Activated naive CD4-positive, alpha-beta T cell treated with anti-CD3 and anti-CD28 coated beads, Interleukin-2, amount 50 U/mL, for 24 hours (primary cell): ENCODE measurements at regions not wholly inside any gene's neighbourhood (a gene's known extent, or its start where the extent isn't known, plus 50 kb on each side); places are given as distances from the start of the nearest gene placed in this dataset.
"Not testable (repeated sequence)": the region's sequence is repeated elsewhere in the genome, so short reads cannot be mapped to it uniquely, and the experiment has no call there.

Experiments
- H3K27ac Mint-ChIP-seq: one replicate; pipeline ENCODE4 v1.8.0; 2021; ENCODE audit warnings: mild to moderate bottlenecking, mixed read lengths
- H3K27me3 Mint-ChIP-seq: one replicate; pipeline ENCODE4 v1.8.0; 2021; ENCODE audit warnings: mixed read lengths
- H3K36me3 Mint-ChIP-seq: one replicate; pipeline ENCODE4 v1.8.0; 2021; ENCODE audit warnings: mixed read lengths
- H3K4me1 Mint-ChIP-seq: one replicate; pipeline ENCODE4 v1.8.0; 2021; ENCODE audit warnings: mixed read lengths
- H3K4me3 Mint-ChIP-seq: one replicate; pipeline ENCODE4 v1.8.0; 2021; ENCODE audit warnings: mild to moderate bottlenecking, mixed read lengths
- H3K9me3 Mint-ChIP-seq: one replicate; pipeline ENCODE4 v1.8.0; 2021; ENCODE audit warnings: mixed read lengths

DNA sequence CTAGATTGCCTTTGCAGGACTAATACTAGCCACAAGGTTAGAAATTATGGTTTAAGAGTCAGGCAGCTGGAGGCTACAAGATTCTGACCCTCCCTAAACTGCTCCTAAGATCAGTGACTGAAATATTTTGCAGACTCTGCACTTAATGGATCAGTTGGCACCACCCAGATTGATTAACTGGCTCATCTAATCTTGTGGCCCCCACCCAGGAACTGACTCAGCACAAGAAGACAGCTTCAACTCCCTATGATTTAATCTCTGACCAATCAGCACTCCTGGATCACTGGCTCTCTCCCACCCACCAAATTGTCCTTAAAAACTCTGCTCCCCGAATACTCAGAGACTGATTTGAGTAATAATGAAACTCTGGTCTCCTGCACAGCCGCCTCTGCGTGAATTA lies 145.4 kb upstream of the LCORL start:
- Mint-ChIP-seq H3K9me3 (peaks cover 13% of the 10 kb centered on the region), H3K4me1 (no peaks in the 10 kb centered on the region), H3K27me3 (peaks cover 17% of the 10 kb centered on the region), H3K27ac (no peak overlapping the region), H3K4me3 (no peak overlapping the region), H3K36me3 (no peaks in the 10 kb centered on the region)

DNA sequence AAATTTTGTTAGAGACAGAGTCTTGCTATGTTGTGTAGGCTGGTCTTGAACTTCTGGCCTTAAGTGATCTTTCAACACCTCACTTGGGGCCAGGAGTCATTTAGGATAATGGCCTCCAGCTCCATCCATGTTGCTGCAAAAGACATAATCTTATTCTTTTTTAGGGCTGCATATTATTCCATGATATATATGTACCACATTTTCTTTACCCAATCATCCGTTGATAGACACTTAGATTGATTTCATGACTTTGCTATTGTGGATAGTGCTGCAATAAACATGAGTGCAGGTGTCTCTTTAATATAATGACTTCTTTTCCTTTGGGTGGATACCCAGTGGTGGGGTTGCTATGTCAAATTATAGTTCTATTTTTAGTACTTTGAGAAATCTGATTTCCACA lies 140.9 kb upstream of the LCORL start:
- H3K36me3 Mint-ChIP-seq, result no peaks in the 10 kb centered on the region
- H3K9me3 Mint-ChIP-seq, result peaks cover 13% of the 10 kb centered on the region
- no peak overlapping the region for H3K4me3 Mint-ChIP-seq
- H3K4me1 Mint-ChIP-seq, result no peaks in the 10 kb centered on the region
- H3K27ac Mint-ChIP-seq, result no peak overlapping the region
- H3K27me3 Mint-ChIP-seq, result peaks cover 16% of the 10 kb centered on the region

GRCh38 chr4:18159117-18159912 lies 137.8 kb upstream of the LCORL start:
- H3K27ac Mint-ChIP-seq, H3K4me1 Mint-ChIP-seq, H3K36me3 Mint-ChIP-seq, H3K9me3 Mint-ChIP-seq, H3K27me3 Mint-ChIP-seq, H3K4me3 Mint-ChIP-seq: not testable (repeated sequence)

GRCh38 chr4:18155067-18156041 lies 133.8 kb upstream of the LCORL start:
- Mint-ChIP-seq H3K4me1 (no peaks in the 10 kb centered on the region), H3K27me3 (peaks cover under 1% of the 10 kb centered on the region), H3K27ac (no peak overlapping the region), H3K36me3 (no peaks in the 10 kb centered on the region), H3K9me3 (no peaks in the 10 kb centered on the region), H3K4me3 (no peak overlapping the region)

- Mint-ChIP-seq H3K9me3 (no peaks in the 10 kb centered on the region), H3K36me3 (no peaks in the 10 kb centered on the region), H3K4me3 (no peak overlapping the region), H3K4me1 (no peaks in the 10 kb centered on the region), H3K27me3 (peaks cover 9% of the 10 kb centered on the region), H3K27ac (no peak overlapping the region)
Observed at GRCh38 chr4:18138076-18138665, 116.6 kb upstream of the LCORL start.

GRCh38 chr4:18134111-18134510 lies 112.6 kb upstream of the LCORL start:
- no peaks in the 10 kb centered on the region for H3K9me3 Mint-ChIP-seq
- peaks cover 21% of the 10 kb centered on the region for H3K27me3 Mint-ChIP-seq
- H3K36me3 Mint-ChIP-seq, result no peaks in the 10 kb centered on the region
- H3K27ac Mint-ChIP-seq, result no peak overlapping the region
- no peak overlapping the region for H3K4me3 Mint-ChIP-seq
- H3K4me1 Mint-ChIP-seq, result no peaks in the 10 kb centered on the region

- Mint-ChIP-seq H3K27ac (no peak overlapping the region), H3K4me3 (no peak overlapping the region), H3K9me3 (no peaks in the 10 kb centered on the region)
Observed at GRCh38 chr4:18130256-18130655, 108.7 kb upstream of the LCORL start.

DNA sequence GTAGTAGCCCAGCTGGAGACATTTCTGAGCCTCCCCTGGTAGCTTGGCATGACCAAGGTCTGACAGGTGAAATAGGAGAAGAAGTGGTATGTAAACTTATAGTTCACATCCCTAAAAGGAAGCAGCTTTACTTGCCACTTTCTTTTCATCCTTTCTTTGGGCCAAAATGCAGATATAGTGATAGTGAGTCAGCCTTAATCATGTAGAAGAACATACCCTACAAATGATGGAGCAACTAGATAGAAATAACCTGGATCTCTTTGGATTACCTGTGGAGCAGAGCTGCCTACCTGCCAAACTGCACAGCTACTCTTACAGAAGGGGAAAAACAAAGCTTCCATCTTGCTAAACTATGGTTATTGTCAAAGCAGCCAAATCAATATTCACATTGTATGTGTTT lies 106.7 kb upstream of the LCORL start:
- H3K9me3 Mint-ChIP-seq, result no peaks in the 10 kb centered on the region
- peaks cover 16% of the 10 kb centered on the region for H3K27me3 Mint-ChIP-seq
- H3K36me3 Mint-ChIP-seq, result no peaks in the 10 kb centered on the region
- H3K4me1 Mint-ChIP-seq, result no peaks in the 10 kb centered on the region
- no peak overlapping the region for H3K4me3 Mint-ChIP-seq
- no peak overlapping the region for H3K27ac Mint-ChIP-seq

More at GRCh38 chr4:18130256-18130655, 108.7 kb upstream of the LCORL start:
- H3K4me1 Mint-ChIP-seq, result no peaks in the 10 kb centered on the region
- H3K36me3 Mint-ChIP-seq, result no peaks in the 10 kb centered on the region
- peaks cover 21% of the 10 kb centered on the region for H3K27me3 Mint-ChIP-seq

DNA sequence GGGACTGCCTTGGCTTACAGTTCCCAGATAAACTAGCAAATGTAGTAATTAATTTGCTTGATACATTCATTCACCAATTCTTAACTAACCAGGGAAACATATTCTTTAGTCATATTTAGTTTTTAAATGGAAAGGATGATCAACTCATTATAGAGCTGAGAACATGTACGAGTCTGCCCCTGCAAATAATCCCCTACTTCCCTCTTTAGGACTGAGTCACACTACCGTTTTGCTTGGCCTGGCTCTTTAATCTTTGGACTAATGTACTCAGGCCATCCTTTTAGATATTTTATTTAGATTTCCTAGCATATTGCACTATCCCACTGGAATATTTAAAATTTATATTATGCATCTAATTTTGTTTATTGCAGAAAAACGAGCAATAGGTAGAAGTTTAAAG lies 105.5 kb upstream of the LCORL start:
- Mint-ChIP-seq H3K27me3 (peaks cover 11% of the 10 kb centered on the region), H3K4me1 (no peaks in the 10 kb centered on the region), H3K27ac (no peak overlapping the region), H3K9me3 (no peaks in the 10 kb centered on the region), H3K36me3 (no peaks in the 10 kb centered on the region), H3K4me3 (no peak overlapping the region)

DNA sequence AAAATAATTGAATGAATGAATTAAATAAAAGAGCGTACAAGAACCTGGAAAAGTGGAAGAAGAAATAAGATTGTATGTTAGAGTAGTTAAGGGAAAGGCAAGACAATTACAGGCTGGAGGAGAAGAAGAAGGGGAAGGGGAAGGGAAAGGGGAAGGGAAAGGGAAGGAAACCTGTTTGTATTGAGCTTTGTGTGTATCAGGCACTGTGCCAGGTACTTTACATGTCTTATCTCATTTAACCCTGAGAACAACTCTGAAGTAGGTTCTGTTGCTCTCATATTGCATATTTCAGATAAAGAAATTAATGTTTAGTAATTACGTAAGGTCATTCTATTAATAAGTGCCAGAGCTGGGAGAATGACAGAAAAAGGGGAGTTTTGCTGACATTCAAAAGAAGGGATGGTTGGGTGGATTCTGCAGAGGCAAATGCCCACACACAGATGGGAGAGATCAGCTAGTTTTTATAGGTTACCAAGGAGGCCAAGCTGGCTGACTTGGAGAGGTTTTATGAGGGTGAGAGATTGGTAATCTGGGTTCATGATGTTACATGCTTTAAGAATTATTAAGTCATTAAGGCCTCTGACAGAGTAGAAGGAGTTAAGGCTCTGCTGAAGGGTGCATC lies 92.3 kb upstream of the LCORL start:
- no peak overlapping the region for H3K27ac Mint-ChIP-seq
- peaks cover 15% of the 10 kb centered on the region for H3K27me3 Mint-ChIP-seq

GRCh38 chr4:18111081-18111480 lies 89.5 kb upstream of the LCORL start:
- Mint-ChIP-seq H3K4me3 (no peak overlapping the region), H3K4me1 (no peaks in the 10 kb centered on the region), H3K9me3 (no peaks in the 10 kb centered on the region), H3K36me3 (no peaks in the 10 kb centered on the region), H3K27ac (no peak overlapping the region), H3K27me3 (peaks cover 14% of the 10 kb centered on the region)

More for the DNA sequence above, 92.3 kb upstream of the LCORL start:
- Mint-ChIP-seq H3K36me3 (no peaks in the 10 kb centered on the region), H3K9me3 (no peaks in the 10 kb centered on the region), H3K4me3 (no peak overlapping the region), H3K4me1 (no peaks in the 10 kb centered on the region)

DNA sequence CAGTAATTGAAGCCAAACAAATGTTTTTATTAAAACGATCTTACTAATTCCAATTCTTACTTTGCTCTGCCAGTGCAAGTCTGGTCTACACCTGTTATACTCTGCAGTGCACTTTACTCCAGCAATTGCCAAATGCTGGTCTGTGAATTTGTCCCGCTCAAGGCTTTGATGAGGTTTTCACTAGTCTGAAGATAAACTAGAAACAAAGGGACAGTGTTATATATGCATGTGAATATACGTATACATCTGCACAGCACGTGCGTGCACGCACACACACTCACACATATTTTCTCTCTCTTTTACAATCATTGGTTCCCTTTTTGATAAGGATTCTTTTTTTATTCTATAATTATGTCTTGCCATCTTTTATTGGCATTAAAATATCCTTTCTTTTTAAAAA lies 88.5 kb upstream of the LCORL start:
- H3K36me3 Mint-ChIP-seq, result no peaks in the 10 kb centered on the region
- no peaks in the 10 kb centered on the region for H3K4me1 Mint-ChIP-seq
- no peak overlapping the region for H3K27ac Mint-ChIP-seq
- no peaks in the 10 kb centered on the region for H3K9me3 Mint-ChIP-seq
- H3K4me3 Mint-ChIP-seq, result no peak overlapping the region
- H3K27me3 Mint-ChIP-seq, result peaks cover 13% of the 10 kb centered on the region

DNA sequence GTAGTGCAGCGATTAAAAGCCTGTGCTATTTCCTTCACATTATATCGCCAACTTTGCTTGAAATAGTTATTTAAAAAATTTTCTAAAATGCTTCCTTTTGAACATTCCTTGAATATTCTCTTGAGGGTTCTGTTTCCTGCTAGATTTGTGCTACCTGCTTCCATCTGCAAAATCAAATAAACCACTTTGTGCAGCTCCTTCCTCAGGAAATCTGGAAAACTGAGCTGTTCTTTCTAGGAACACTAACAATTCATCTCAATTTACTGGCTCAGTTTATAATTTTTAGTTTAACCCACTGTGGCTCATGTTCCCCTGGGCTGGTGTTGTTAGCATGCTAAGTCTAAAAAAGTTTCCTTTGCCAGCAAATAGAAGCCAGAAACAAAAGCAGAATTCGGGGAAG lies 88.1 kb upstream of the LCORL start:
- Mint-ChIP-seq H3K4me1 (no peaks in the 10 kb centered on the region), H3K4me3 (no peak overlapping the region), H3K36me3 (no peaks in the 10 kb centered on the region), H3K27me3 (peaks cover 10% of the 10 kb centered on the region), H3K27ac (no peak overlapping the region), H3K9me3 (no peaks in the 10 kb centered on the region)

DNA sequence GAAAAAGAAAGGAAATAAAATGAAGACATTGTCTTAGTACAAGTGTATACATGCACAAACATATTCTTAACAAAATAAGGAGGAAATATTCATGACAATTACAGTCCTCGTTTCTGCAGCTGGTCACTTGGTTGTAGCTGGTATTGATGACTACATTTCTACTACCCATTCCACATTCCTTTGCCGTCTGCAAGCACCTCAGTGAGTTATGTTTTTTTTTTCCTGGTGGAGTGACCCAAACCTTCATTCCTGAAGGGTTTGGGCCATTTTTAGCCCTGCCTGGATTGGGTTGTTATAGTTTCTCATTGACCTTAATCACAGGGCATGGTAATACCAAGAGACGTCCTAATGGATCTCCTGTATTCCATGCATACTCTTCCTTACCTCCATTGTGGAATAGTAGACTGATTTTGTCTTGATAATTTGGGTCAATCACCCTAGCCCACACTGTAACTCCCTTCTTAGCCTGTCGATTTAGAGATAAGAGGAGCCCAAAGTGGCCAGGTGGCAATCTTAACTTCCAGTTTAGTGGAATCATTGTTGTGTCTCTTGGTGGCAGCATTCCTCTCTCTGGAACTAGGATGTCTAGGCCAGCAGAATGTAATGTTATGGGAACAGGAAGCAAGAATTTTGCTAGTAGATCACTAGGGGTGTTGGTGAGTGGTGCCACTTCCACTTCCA lies 86.4 kb upstream of the LCORL start:
- H3K27ac Mint-ChIP-seq, H3K9me3 Mint-ChIP-seq, H3K4me3 Mint-ChIP-seq, H3K27me3 Mint-ChIP-seq, H3K36me3 Mint-ChIP-seq, H3K4me1 Mint-ChIP-seq: not testable (repeated sequence)

DNA sequence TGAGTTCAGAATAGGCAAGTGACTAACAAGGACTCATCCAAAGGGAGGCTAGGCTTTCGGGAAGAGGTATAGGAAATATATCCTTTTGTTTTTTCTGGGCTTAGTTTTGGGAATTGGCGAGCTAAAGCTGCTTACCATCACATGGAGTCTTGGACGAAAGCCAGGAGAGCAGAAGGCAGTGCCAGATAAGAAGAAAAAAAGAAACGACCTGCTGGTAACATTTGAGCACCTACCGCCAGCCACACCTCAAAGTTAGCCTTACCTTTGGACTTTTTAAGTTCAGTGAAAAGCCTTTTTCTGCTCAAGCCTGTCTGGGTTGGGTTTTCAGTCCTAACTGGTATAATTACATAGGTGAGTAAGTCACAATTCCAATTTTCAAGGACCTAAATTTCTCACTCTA lies 85.1 kb upstream of the LCORL start:
- H3K27me3 Mint-ChIP-seq, result peaks cover 3% of the 10 kb centered on the region
- H3K4me1 Mint-ChIP-seq, result no peaks in the 10 kb centered on the region
- no peak overlapping the region for H3K27ac Mint-ChIP-seq
- no peak overlapping the region for H3K4me3 Mint-ChIP-seq
- no peaks in the 10 kb centered on the region for H3K36me3 Mint-ChIP-seq
- no peaks in the 10 kb centered on the region for H3K9me3 Mint-ChIP-seq
